Lower leg skin (tissue), 3 donors: ENCODE measurements at regions not wholly inside any gene's neighbourhood (a gene's known extent, or its start where the extent isn't known, plus 50 kb on each side); places are given as distances from the start of the nearest gene placed in this dataset.

ENCODE experiments used
- POLR2A ChIP-seq, 2 donors: fragments of 450-650 bp; IDR thresholded peaks; one replicate each; pipeline ENCODE4 v1.6.1; 2016 to 2017; ENCODE audit warnings: antibody characterized with exemption in 2 of 2, mild to moderate bottlenecking in 1 of 2, moderate library complexity in 1 of 2
- TF ChIP-seq, protein P1 (sequence below), 3 donors: fragments of 450-650 bp; IDR thresholded peaks; one replicate each; pipeline ENCODE4 v1.5.1; 2016; ENCODE audit warnings: antibody characterized with exemption in 3 of 3, mild to moderate bottlenecking in 3 of 3, moderate library complexity in 2 of 3

GRCh38 chr10:107390563-107390962 lies 226.1 kb upstream of the SORCS1 start:
- TF ChIP-seq, protein P1, sequence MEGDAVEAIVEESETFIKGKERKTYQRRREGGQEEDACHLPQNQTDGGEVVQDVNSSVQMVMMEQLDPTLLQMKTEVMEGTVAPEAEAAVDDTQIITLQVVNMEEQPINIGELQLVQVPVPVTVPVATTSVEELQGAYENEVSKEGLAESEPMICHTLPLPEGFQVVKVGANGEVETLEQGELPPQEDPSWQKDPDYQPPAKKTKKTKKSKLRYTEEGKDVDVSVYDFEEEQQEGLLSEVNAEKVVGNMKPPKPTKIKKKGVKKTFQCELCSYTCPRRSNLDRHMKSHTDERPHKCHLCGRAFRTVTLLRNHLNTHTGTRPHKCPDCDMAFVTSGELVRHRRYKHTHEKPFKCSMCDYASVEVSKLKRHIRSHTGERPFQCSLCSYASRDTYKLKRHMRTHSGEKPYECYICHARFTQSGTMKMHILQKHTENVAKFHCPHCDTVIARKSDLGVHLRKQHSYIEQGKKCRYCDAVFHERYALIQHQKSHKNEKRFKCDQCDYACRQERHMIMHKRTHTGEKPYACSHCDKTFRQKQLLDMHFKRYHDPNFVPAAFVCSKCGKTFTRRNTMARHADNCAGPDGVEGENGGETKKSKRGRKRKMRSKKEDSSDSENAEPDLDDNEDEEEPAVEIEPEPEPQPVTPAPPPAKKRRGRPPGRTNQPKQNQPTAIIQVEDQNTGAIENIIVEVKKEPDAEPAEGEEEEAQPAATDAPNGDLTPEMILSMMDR (IDR thresholded peaks at IDR 0.05) = no peak
- TF ChIP-seq POLR2A (IDR thresholded peaks at IDR 0.05) = no peak
